Keratinocyte (primary cell): ENCODE measurements at regions not wholly inside any gene's neighbourhood (a gene's known extent, or its start where the extent isn't known, plus 50 kb on each side); places are given as distances from the start of the nearest gene placed in this dataset.

Experiments
- DNase-seq: peaks from one replicate; pipeline ENCODE4 v3.0.0-alpha.2; 2011; ENCODE audit warnings: low read depth, missing footprints, low spot score
- FAIRE-seq: peaks from 2 replicates; lab custom pipeline; 2011; peaks lifted over from hg19 to GRCh38; lab: Jason Lieb, UNC
- H2AFZ ChIP-seq: 2 replicates; pipeline ENCODE4 v1.6.0; 2012; ENCODE audit warnings: low read length, control low read depth, inconsistent platforms; ENCODE audit not compliant: control insufficient read depth
- H3K27ac ChIP-seq: 2 replicates; pipeline ENCODE4 v1.5.1; 2011; ENCODE audit warnings: low read length; ENCODE audit not compliant: control insufficient read depth, insufficient read depth
- H3K27me3 ChIP-seq: 3 replicates; pipeline ENCODE4 v1.6.0; 2011; ENCODE audit warnings: low read length; ENCODE audit not compliant: control insufficient read depth, insufficient read depth; ENCODE audit errors: extremely low read depth
- H3K36me3 ChIP-seq, 2 experiments: 2 replicates in 1 of 2; 3 replicates in 1 of 2; pipeline ENCODE4 v1.5.1; 2011; ENCODE audit warnings: low read length in 2 of 2, mild to moderate bottlenecking in 1 of 2; ENCODE audit not compliant: control insufficient read depth in 2 of 2, insufficient read depth in 2 of 2; ENCODE audit errors: extremely low read depth in 1 of 2
- H3K4me1 ChIP-seq: 3 replicates; pipeline ENCODE4 v1.5.1; 2011; ENCODE audit warnings: low read length; ENCODE audit not compliant: control insufficient read depth, insufficient read depth; ENCODE audit errors: extremely low read depth
- H3K4me2 ChIP-seq: 3 replicates; pipeline ENCODE4 v1.6.0; 2011; ENCODE audit warnings: low read depth, low read length; ENCODE audit not compliant: control insufficient read depth, insufficient read depth; ENCODE audit errors: extremely low read depth
- H3K4me3 ChIP-seq, 3 experiments: fragments of 200-600 bp in 1 of 3; sonication (generic) in 1 of 3; 2 replicates in 2 of 3; 3 replicates in 1 of 3; pipeline ENCODE4 v1.5.1; 2011 to 2016; ENCODE audit warnings: low read length in 3 of 3, mild to moderate bottlenecking in 3 of 3, control low read depth in 2 of 3, inconsistent platforms in 1 of 3, low read depth in 1 of 3, mixed read lengths in 1 of 3, mixed run types in 1 of 3, moderate library complexity in 1 of 3; ENCODE audit not compliant: control insufficient read depth in 2 of 3, insufficient read depth in 2 of 3; ENCODE audit errors: extremely low read depth in 1 of 3
- H3K79me2 ChIP-seq: 2 replicates; pipeline ENCODE4 v1.6.0; 2012; ENCODE audit warnings: low read length; ENCODE audit not compliant: control insufficient read depth, insufficient read depth
- H3K9ac ChIP-seq: 3 replicates; pipeline ENCODE4 v1.6.0; 2011; ENCODE audit warnings: low read length; ENCODE audit not compliant: control insufficient read depth, insufficient read depth; ENCODE audit errors: extremely low read depth
- H3K9me1 ChIP-seq: 3 replicates; pipeline ENCODE4 v1.6.0; 2011; ENCODE audit warnings: low read length; ENCODE audit not compliant: control insufficient read depth, insufficient read depth; ENCODE audit errors: extremely low read depth
- H3K9me3 ChIP-seq: 2 replicates; pipeline ENCODE4 v1.5.1; 2012; ENCODE audit warnings: low read depth, low read length; ENCODE audit not compliant: control insufficient read depth
- H4K20me1 ChIP-seq: 3 replicates; pipeline ENCODE4 v1.6.0; 2011; ENCODE audit warnings: low read length; ENCODE audit not compliant: control insufficient read depth, insufficient read depth; ENCODE audit errors: extremely low read depth
- EZH2 ChIP-seq: IDR thresholded peaks from one replicate; pipeline ENCODE4 v1.6.1; 2012; ENCODE audit warnings: inconsistent platforms, mild to moderate bottlenecking, low read length, moderate library complexity
- dilution Hi-C: fragments of 300-500 bp; cut with MboI; formaldehyde crosslinking; loops from one replicate; pipeline ENCODE4 v1.7.0; 2020; ENCODE audit warnings: low sequenced_read_pairs; ENCODE audit not compliant: extremely low pct_ligation_motif_present
- TF ChIP-seq, protein P1 (sequence below), 3 experiments: IDR thresholded peaks in 1 of 3; conservative IDR thresholded peaks in 1 of 3; optimal IDR thresholded peaks in 1 of 3; 2 replicates in 2 of 3; 3 replicates in 1 of 3; pipeline versions ENCODE3 to v1.5.1; 2011; ENCODE audit warnings: low read length in 3 of 3, mild to moderate bottlenecking in 3 of 3, moderate library complexity in 2 of 3, control low read depth in 1 of 3, inconsistent platforms in 1 of 3; ENCODE audit not compliant: insufficient read depth in 2 of 3; ENCODE audit errors: extremely low read depth in 1 of 3

DNA sequence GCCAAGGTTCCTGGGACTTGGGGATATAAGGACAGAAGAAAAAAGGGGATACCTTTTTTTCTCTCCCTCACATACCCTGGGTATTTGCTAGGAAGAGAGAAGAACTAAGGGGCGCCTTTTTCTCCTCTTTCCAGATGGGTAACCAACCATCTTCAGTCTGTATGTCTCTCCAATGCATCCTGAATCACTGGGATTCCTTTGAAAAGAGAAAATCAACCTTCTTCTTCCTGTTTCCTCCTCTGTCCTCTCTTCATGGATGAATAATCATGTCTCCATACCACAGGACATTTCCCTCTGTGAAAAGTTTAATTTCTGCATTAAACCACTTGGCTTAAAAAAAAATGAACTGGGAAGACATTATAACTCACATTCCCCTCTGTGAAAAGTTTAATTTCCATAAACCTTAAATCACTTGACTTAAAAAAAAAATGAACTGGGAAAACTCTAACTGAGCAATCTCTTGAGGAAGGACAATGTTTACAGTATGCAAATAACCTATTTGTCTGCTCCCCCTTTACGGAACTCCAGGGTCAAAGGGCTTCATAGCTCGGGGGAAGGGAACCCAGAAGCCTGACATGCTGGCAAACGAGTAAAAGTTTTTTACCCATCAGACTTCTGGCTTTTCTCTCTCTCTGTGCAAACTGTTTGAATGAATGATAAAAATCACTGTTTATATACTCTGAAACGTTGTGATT is 56.7 kb upstream of the FAM98A start:
- H2AFZ ChIP-seq, result no peak overlapping the region
- dilution Hi-C loops, result no loop called here
- H3K4me3 ChIP-seq, result no peak overlapping the region
- H3K9me1 ChIP-seq, result no peaks in the 10 kb centered on the region
- H3K4me1 ChIP-seq, result no peaks in the 10 kb centered on the region
- H3K9me3 ChIP-seq, result peaks cover 1% of the 10 kb centered on the region
- no peak overlapping the region for H3K4me2 ChIP-seq
- no peaks in the 10 kb centered on the region for H3K27me3 ChIP-seq
- DNase-seq (no peak), FAIRE-seq (no peak)
- no peak overlapping the region for H3K9ac ChIP-seq
- no peaks in the 10 kb centered on the region for H3K79me2 ChIP-seq
- no peak overlapping the region for H3K27ac ChIP-seq
- no peak for TF ChIP-seq EZH2
- TF ChIP-seq, protein P1, sequence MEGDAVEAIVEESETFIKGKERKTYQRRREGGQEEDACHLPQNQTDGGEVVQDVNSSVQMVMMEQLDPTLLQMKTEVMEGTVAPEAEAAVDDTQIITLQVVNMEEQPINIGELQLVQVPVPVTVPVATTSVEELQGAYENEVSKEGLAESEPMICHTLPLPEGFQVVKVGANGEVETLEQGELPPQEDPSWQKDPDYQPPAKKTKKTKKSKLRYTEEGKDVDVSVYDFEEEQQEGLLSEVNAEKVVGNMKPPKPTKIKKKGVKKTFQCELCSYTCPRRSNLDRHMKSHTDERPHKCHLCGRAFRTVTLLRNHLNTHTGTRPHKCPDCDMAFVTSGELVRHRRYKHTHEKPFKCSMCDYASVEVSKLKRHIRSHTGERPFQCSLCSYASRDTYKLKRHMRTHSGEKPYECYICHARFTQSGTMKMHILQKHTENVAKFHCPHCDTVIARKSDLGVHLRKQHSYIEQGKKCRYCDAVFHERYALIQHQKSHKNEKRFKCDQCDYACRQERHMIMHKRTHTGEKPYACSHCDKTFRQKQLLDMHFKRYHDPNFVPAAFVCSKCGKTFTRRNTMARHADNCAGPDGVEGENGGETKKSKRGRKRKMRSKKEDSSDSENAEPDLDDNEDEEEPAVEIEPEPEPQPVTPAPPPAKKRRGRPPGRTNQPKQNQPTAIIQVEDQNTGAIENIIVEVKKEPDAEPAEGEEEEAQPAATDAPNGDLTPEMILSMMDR (optimal IDR thresholded peaks at IDR 0.05 in 1 of 3, IDR thresholded peaks at IDR 0.05 in 1 of 3, conservative IDR thresholded peaks at IDR 0.05 in 1 of 3; ENCODE audit: extremely low read depth in 1 of 3, insufficient read depth in 2 of 3, low read length in 3 of 3), result no peak
- H3K36me3 ChIP-seq, result no peaks in the 10 kb centered on the region
- H4K20me1 ChIP-seq, result no peaks in the 10 kb centered on the region

DNA sequence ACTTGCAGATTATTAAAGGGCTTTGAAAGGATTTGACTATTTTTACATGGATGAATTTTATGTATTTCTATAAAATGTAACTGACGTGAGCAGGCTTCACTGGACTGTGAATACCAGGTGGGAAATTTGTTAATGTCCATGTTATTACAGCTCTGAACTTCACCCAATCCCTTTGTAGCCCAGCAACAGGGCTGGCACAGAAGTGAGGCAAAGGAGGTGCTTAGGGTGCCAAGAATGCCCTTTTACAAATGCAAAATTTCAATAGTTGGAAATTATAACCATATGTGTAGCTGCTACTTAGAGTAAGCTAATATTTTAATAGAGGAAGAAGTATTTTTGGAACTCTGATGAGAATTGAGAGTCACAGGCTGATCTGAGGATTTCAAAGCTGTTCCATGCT is 53.7 kb upstream of the FAM98A start:
- H3K36me3 ChIP-seq, result no peaks in the 10 kb centered on the region
- H2AFZ ChIP-seq, result no peak overlapping the region
- no peak for TF ChIP-seq EZH2
- TF ChIP-seq, protein P1 (optimal IDR thresholded peaks at IDR 0.05 in 1 of 3, IDR thresholded peaks at IDR 0.05 in 1 of 3, conservative IDR thresholded peaks at IDR 0.05 in 1 of 3; ENCODE audit: extremely low read depth in 1 of 3, insufficient read depth in 2 of 3, low read length in 3 of 3), result no peak
- no peak overlapping the region for H3K9ac ChIP-seq
- H4K20me1 ChIP-seq, result no peaks in the 10 kb centered on the region
- FAIRE-seq (no peak), DNase-seq (no peak)
- H3K27me3 ChIP-seq, result no peaks in the 10 kb centered on the region
- dilution Hi-C loops, result no loop called here
- no peak overlapping the region for H3K4me2 ChIP-seq
- peaks cover 1% of the 10 kb centered on the region for H3K9me3 ChIP-seq
- no peaks in the 10 kb centered on the region for H3K79me2 ChIP-seq
- no peaks in the 10 kb centered on the region for H3K4me1 ChIP-seq
- no peak overlapping the region for H3K4me3 ChIP-seq
- H3K27ac ChIP-seq, result no peak overlapping the region
- no peaks in the 10 kb centered on the region for H3K9me1 ChIP-seq
